Hindlimb muscle (tissue), 1 donor: ENCODE measurements at regions not wholly inside any gene's neighbourhood (a gene's known extent, or its start where the extent isn't known, plus 50 kb on each side); places are given as distances from the start of the nearest gene placed in this dataset.

Experiments
- DNase-seq: peaks from one replicate; pipeline ENCODE4 v3.0.0-alpha.2; 2013

- no peak for DNase-seq
Observed at GRCh38 chr5:6926491-6927038, 213.3 kb downstream of the TENT4A start.

- DNase-seq, result no peak
Observed at GRCh38 chr5:6936031-6936430, 222.8 kb downstream of the TENT4A start.

- DNase-seq, result no peak
Observed at GRCh38 chr5:6937677-6938076, 224.4 kb downstream of the TENT4A start.

DNA sequence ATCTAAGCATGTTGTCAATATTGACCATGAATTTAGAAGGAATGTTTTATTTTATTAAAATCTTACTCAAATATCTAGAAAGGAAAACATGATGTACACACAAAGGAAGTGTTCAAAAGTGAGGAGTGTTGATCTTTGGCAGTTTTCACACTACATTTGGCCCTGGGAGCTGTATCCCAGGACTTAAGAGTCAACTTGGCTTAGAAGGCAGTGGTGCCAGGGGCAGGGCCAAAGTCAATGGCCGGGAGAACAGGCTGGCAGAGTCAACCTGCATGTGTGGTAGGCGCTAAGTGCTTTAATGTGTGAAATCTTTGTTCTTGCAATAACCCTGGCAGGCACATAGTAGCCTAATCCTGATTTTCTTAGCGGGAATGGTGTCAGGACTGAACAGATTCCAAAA lies 228.4 kb downstream of the TENT4A start:
- no peak for DNase-seq

- DNase-seq, result no peak
Observed at GRCh38 chr5:6943197-6944112, 230.2 kb downstream of the TENT4A start.

DNA sequence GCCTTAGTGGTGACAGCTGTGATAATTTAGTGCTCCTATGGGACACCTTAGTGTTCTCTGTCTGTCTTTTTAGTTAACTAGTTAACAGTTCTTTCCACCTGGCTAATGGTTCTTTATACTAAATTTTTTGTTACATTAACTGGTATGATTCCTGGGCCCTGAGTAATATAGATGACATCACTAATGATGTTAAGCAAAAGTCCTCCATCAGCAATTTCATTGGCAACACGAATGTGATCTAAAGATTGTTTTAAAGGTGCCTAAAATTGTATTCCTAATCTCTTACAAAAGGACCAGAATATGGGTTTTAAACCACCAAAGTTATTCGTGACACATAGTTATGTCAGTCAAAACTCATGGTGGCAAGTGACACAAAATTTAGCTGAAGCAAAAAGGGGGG lies 235.3 kb downstream of the TENT4A start:
- DNase-seq, result no peak

DNA sequence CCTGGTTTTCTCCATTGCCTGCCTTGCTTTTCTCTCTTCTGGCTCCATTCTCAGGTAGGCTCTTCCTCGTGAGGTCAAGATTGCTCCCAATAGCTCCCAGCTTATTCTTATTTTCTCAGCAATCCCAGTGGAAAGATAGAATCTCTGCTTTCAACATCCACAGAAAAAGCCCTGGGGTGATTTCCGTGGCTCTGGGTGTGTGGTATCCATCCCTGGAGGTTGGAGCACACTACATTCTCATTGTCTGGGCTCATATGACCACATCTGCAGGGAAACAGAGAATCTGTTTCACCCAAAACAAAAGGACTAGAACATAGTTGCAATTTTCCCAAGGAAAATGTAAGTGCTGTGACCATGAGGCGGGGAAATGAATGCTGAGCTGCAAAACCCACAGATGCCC lies 236.0 kb downstream of the TENT4A start:
- no peak for DNase-seq

DNA sequence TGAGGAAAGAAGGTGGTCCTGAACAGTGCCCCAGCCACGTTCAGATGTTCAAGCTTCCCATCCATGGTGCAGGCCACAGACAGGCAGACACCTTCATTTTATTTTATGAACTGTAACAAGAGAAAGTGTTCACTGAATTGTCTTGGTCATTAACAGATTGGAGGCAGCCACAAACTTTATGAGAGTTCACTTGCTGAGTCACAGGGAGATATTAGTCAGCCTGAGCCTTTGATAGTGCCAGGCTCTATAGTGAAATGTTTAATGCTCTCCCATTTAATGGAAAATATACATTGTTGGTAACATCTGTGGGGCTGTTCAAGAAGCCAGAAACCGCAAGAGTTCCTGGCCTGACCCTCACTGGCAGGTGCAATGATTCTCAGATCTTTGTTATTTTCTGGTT lies 237.0 kb downstream of the TENT4A start:
- DNase-seq, result no peak

GRCh38 chr5:6950860-6951259 lies 237.6 kb downstream of the TENT4A start:
- DNase-seq, result no peak

DNA sequence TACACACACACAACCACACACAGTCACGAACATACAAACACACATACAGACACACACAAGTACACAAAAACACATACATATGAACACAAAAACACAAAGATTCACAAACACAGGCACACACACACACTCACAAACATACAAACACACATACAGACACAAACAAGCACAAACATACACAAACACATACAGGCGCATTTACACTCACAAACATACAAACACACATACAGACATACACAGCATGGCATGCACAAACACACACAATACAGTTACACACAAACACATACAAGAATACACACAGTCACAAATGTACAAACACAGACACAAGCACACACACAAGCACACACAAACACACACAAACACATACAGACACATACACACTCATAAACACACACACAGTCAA lies 247.9 kb downstream of the TENT4A start:
- DNase-seq, result no peak

DNA sequence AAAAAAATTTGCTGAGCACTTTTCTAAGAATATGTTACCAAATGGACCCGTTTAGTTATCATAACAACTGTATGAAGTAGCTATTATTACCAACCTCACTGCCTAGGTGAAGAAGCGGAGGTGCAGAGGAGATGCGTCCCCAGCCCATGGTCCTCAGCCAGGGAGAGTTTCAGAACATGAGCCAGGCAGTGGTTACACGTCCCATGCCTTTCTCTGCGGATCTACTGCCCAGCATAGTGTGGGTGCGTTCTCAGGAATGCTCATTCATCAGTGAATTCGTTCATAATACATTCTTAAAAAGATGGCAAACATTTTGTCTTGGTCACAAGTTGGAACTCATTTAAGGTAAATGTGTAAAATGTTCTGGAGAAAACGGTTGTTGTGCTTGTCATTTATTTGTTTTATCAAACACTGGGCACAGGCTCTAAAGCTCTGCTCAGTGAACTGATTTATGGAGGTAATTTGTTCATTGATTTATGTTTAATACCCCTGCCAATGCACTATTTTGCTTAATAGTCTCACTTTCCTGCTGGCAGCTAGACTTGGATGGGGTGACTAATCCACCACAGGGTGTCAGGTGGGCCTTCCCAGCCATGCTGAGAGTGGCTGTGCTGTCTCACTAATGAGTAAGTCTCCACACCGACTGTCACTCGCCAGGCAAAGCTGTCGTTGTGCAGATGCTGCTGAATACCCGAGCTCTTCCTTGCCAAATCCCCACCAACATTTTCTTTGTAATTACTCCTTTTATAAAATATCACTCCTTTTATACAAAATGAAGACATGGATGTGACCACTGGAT lies 248.8 kb downstream of the TENT4A start:
- no peak for DNase-seq

- no peak for DNase-seq
Observed at GRCh38 chr5:6976971-6977370, 263.7 kb downstream of the TENT4A start.

DNA sequence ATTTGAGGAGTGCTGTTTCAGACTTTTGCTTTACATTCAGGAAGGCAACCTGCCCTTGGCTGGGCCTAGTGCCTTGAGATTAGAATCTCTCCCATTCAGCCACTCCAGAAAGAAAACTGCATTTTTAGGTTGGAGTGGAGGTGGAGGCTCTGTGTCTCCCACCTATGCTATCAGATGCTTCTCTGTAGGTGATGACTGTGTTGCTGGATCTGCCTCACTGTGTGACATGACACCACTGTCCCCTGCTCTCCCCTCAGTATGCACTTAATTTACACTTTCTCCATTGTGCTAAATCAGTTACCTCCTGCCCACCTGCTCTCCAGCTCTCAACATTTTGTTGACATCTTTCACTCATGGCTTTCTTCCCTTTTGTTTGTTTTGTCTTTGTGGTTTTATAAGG lies 265.8 kb downstream of the TENT4A start:
- no peak for DNase-seq

- no peak for DNase-seq
Observed at GRCh38 chr5:6989230-6989629, 276.0 kb downstream of the TENT4A start.

- DNase-seq, result no peak
Observed at GRCh38 chr5:6994097-6994496, 280.9 kb downstream of the TENT4A start.

DNA sequence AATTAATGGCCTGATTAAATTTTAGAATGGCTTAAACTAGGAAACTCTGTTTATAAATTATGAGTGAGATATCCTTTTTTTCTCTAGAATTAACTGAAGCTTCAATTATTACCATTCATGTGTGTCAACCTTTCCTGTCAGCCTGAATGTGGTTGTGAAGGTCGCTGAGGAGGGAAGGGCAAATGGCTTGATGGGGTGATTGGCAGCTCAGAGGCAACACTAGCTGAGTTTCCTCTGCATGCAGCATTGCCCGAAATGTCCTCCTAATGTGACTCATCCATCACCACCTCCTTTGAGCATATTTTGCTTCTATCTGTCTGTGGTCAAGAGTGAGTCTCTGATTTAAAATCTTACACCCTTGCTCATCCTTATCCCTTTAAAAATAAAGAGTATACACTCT lies 281.9 kb downstream of the TENT4A start:
- no peak for DNase-seq

DNA sequence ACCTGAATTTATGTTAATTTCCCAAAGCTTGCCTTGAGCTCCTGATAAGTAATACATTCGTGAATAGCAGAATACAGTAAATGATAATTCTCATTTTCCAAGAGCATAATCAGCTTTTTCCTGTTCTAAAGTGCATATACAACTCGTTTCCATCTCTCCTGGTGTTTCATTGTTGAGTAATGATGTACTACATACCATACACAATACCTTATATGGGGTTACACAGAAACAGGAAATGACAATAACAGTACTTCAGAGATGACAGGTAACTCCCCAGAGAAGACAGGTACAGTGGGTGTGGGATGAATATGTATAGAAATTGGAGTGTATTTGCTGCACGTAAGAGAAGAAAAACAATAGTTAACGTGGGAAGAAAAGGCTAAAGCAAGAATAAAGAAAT lies 287.1 kb downstream of the TENT4A start:
- DNase-seq, result no peak

- DNase-seq, result no peak
Observed at GRCh38 chr5:7010591-7010990, 297.4 kb downstream of the TENT4A start.

DNA sequence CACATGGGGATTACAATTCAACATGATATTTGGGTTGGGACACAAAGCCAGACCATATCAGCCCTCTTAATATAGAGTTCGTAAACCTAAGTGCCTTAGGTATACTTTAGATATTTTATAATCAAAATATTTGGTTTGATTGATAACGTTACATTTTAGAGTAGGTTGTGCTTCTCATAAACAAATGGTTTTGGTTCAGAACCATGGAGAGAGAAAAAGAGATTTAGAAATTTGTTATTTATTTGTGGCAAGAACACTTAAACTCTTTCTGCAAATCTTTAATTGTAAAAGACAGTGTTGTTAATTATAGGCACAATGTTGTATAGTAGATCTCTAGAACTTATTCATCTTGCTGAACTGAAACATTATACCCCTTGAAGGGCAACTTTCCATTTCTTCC lies 298.8 kb downstream of the TENT4A start:
- no peak for DNase-seq

GRCh38 chr5:7014611-7015010 lies 301.4 kb downstream of the TENT4A start:
- DNase-seq, result no peak

- no peak for DNase-seq
Observed at GRCh38 chr5:7015586-7016256, 302.5 kb downstream of the TENT4A start.

DNA sequence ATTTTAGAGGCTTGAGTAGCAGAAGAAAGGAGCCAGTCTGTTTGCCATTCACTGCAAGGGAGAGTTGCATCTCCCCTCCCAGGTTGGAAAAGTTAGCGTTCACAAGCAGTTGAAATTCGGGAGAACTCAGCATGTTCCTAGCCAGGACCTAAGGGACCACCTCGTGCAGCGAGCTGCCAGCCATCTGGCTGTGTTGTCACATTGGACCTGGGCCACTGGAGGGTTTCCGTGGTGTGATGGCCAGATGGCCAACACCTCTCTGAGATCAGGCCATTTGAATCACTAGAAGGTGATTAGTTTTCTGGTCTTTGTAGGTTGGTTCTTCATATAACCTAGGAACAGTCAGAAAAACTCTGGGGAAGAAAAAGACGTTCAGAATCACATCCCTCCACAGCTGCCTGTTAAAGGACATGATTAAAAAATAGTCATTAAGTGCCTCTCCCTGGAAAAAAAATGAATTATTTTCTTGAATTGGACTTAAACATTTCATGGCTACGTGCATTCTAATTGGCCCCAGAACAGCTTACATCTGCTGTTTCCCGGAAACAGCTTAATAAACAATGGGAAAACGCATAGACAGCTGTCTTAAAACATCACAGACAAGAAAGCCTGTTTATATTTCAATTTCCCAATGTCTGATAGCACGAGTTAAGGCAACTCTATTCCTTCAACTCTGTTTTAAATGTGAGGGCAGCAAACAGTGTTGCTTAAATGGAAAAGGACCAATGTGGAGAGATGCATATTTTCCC lies 303.9 kb downstream of the TENT4A start:
- DNase-seq, result no peak
